HPDE6-E6E7 (cell line): ENCODE measurements at regions not wholly inside any gene's neighbourhood (a gene's known extent, or its start where the extent isn't known, plus 50 kb on each side); places are given as distances from the start of the nearest gene placed in this dataset.

Experiments
- DNase-seq: peaks from one replicate; pipeline ENCODE4 v3.0.0; 2011; ENCODE audit warnings: missing footprints; ENCODE audit errors: extremely low spot score

- no peak for DNase-seq
Measured at GRCh38 chr2:7882296-7882695, 799.6 kb upstream of the ID2 start.

- no peak for DNase-seq
Measured at GRCh38 chr2:7884338-7884737, 797.5 kb upstream of the ID2 start.

DNA sequence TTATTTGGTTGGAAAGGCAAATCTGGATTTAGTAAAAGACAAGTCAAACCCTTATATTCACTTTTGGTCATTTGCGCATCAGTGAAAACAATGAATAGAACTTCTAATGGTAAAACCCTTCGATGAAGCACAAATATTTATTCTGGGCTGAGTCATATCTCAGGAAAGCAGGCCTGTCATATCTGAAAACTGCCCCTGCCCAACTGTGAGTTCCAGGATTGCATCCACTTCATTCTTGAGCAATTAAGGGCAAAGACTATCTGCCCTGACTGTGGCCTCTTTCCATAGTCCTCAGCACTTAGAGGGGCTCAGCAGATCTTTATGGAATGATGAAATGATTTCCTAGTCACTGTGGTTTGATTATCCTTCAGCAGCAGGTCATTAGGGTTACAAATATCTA, 795.2 kb upstream of the ID2 start:
- DNase-seq = no peak

DNA sequence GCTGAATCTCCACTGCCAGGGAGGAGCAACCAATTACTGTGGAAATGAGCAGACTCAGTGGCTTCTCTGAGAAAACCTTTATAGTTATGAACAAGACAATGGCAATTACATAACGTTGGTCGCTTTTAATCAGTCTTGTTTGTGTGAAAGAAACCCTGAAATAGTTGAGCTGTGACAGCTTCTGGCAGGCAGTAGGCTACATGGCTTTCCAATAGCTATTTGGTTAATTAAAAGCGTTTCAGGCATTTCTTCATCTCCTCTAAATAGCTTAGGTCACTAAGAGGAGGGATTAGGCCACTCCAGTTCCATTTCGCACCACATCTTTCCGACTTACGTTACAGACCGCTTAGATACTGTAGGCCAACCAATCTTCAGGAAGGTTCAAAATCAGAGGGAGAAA, 794.4 kb upstream of the ID2 start:
- no peak for DNase-seq

GRCh38 chr2:7888876-7889275, 793.0 kb upstream of the ID2 start:
- DNase-seq = no peak

DNA sequence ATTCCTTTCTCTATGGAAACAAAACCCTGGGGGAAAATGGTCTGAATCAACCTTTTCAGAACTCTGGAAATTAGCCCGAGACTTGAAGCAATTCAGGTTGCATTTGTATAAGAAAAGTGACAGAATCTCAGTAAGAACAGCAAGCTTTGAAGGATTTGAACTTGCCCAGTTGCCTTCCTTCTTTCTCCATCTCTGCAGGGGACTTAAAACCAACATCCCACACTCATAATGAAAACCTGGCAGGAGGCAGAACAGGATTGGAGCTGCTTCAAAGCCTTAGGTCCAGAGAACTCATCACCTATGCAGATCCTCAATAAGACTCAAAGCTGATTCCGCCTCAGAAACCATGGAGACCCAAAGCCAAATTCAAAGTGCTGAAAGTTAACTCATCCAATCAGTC, 790.5 kb upstream of the ID2 start:
- DNase-seq = no peak

DNA sequence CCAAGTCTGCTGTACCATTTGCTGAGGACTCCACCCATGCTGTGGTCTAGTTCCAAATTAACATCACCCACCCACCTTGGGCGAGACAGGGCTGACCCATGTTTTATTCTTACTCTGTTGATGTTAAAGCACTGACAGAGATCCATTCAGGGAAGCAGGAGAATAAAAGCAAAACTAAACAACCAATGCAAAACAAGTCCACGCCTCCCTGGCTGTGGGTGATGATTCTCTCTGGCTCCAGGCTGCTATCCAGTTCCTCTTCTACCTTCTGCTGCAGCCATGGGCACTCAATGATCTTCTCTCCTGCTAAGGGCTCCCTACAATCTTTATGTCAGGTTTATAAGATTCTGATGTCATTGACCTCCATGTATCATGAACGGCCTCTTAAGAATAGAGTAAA, 786.6 kb upstream of the ID2 start:
- no peak for DNase-seq

DNA sequence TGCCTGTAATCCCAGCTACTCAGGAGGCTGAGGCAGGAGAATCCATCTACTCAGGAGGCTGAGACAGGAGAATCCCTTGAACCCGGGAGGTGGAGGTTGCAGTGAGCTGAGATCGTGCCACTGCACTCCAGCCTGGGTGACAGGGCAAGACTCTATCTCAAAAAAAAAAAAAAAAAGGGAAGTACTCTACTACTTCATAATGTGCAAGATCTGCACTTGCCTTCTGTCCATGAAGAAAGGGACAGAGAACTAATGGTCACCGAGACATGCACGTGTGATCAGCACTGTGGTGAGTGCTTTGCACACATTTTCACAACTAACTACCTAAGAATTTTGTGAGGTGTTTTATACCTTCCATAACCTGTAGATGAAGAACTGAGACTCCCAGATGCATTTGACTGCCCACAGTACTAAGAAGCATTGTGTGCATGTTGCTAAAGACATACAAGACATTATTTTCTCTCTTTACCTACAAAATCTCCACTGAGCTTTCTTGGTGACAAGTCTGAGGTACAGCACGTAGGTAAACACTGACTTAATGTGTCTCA, 784.8 kb upstream of the ID2 start:
- no peak for DNase-seq

DNA sequence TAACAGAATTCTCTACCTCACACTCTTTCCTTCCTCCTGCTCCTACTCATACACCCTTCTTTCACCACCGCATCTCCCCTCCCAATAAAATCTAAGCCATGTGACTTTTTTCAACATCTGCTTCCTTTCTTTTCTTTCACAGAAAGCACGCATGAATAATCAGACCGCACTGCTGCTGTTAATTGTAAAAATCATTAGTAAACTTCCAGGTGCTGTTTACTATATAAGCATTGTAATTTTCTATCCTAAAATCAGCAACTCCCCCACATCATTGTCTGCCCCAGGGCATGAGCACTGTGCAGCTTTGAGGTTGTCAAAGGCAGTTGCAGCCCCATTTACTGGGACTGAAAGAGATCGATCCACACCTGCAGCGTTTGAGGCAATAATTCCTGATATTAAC, 782.6 kb upstream of the ID2 start:
- DNase-seq = no peak

DNA sequence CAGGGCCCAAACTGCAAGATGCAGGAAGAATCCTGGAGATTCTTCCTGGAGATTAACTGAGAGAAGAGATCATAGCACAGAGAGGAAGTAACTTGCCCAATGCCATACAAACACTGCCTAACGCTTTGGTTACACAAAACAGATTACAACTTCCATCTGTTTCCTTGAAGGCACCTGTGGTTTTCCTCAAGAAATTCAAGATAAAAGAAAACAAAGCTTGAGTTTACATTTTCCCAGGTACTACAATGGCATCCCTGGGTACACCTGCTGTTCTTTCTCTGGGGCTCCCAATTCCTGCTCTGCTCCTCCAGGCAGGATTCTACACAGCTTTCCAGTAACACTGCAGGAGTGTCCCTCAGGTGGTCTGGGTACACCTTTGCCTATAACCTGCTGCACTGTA, 781.9 kb upstream of the ID2 start:
- DNase-seq = no peak

- no peak for DNase-seq
Measured at GRCh38 chr2:7900593-7900992, 781.3 kb upstream of the ID2 start.

DNA sequence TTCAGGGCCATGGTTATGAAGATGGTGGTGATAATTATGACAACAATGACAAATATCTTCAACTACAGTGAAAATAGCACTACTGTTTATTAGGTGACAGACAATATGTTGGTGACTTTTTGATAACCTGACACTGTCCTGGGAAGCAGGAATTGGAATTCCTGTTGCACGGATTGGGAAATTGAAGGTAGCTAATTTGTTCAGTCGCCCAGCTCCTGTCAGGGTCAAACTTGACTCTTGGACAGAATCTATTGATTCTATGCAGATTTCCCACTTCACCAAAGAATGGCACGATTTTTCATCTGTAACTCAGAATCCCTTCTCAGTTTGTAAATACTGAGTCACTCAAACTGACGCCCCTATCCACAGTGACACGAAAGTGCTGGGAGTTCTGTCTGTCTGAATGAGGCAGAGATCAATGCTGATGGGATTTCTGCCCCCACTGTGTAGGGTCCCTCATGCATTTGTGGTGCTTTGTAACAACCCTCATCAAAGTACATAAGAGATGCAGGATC, 779.5 kb upstream of the ID2 start:
- DNase-seq = no peak

DNA sequence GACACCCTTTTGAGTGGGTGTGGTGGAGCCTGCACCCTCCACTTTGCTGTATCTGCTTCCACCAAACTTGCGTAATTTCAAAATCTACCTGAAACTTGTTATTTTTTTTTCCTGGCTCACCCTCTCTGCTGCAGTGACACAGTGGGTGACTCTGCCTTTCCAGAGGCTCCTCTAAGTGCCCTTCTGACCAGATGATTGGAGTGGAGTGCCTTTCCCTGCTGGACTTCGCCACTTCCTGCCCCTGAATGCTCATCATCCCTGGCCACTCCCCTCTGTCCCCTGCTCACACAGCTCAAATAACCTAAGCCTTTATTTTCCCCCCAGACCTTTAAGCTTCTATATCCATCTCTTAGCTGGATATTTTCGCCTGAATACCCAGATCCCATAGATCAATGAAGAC, 777.5 kb upstream of the ID2 start:
- DNase-seq = no peak

- DNase-seq = no peak
Measured at GRCh38 chr2:7905756-7906155, 776.1 kb upstream of the ID2 start.

- no peak for DNase-seq
Measured at GRCh38 chr2:7906431-7906830, 775.4 kb upstream of the ID2 start.

GRCh38 chr2:7907041-7907440, 774.8 kb upstream of the ID2 start:
- DNase-seq = no peak

GRCh38 chr2:7910752-7911151, 771.1 kb upstream of the ID2 start:
- no peak for DNase-seq

- DNase-seq = no peak
Measured at GRCh38 chr2:7911196-7911595, 770.7 kb upstream of the ID2 start.

DNA sequence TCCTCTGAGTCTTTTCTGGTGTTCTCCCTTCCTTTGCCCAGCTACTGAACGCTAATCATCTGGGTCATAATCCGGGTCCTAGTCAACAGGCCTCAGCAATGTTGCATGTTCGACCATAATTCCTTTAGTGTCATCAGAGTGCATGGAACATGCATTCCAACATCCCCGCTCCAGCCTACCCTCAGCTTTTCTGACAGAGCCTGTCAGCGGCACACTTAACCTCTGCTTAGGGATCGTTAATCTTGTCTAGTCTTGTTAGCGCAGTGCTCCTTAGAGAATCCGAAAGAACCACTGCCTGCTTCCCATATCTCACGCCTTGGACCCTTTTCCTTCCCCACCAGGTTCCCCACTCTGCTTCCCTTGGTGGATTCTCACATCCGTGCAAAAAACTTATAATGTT, 767.9 kb upstream of the ID2 start:
- DNase-seq = no peak

- no peak for DNase-seq
Measured at GRCh38 chr2:7915302-7916091, 766.4 kb upstream of the ID2 start.

GRCh38 chr2:7916670-7917069, 765.2 kb upstream of the ID2 start:
- DNase-seq = no peak

DNA sequence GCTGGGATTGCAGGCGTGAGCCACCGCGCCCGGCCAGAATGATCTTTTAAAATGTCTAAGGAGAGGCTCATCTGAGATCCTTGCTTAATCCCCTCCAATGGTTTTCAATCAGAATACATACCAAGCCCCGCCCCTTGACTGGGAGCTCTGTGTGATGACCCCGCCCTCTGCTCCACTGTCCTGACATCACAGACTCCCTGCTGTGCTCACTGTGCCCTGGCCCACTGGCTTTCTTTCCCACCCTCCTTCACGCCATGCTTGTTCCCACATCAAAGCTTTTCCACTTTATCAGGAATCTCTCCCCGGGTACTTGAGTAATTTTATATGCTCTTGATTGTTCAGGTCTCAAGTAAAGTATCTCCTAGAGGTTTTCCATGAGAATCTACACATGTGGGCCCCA, 762.3 kb upstream of the ID2 start:
- no peak for DNase-seq

GRCh38 chr2:7924023-7924762, 757.7 kb upstream of the ID2 start:
- no peak for DNase-seq
